Right atrium auricular region (tissue), 2 donors: ENCODE measurements at regions not wholly inside any gene's neighbourhood (a gene's known extent, or its start where the extent isn't known, plus 50 kb on each side); places are given as distances from the start of the nearest gene placed in this dataset.

Source experiments
- DNase-seq: peaks from one replicate; pipeline ENCODE4 v3.0.0-alpha.2; 2019; ENCODE audit warnings: low spot score
- H3K27ac ChIP-seq, 2 donors: fragments of 200-600 bp; sonication (generic); 1 replicate in 1 of 2; 2 replicates in 1 of 2; pipeline ENCODE4 v1.5.1; 2016 to 2019
- H3K27me3 ChIP-seq, 2 donors: fragments of 200-600 bp; sonication (generic); one replicate each; pipeline versions ENCODE4 v1.5.1 to v1.6.0; 2017 to 2019
- H3K36me3 ChIP-seq: fragments of 200-600 bp; sonication (generic); one replicate; pipeline ENCODE4 v1.5.1; 2016
- H3K4me1 ChIP-seq, 2 donors: fragments of 200-600 bp; sonication (generic); one replicate each; pipeline versions ENCODE4 v1.5.1 to v1.6.0; 2017 to 2019
- H3K4me3 ChIP-seq, 2 donors: fragments of 200-600 bp; sonication (generic); 1 replicate in 1 of 2; 2 replicates in 1 of 2; pipeline ENCODE4 v1.5.1; 2017 to 2019; ENCODE audit warnings: mild to moderate bottlenecking in 1 of 2, moderate library complexity in 1 of 2
- H3K9me3 ChIP-seq, 2 donors: fragments of 200-600 bp; sonication (generic); one replicate each; pipeline ENCODE4 v1.5.1; 2019
- TF ChIP-seq, protein P1 (sequence below), 2 donors: fragments of 200-600 bp; sonication (generic); IDR thresholded peaks; one replicate each; pipeline ENCODE4 v1.5.1; 2019; ENCODE audit warnings: antibody characterized with exemption in 2 of 2

DNA sequence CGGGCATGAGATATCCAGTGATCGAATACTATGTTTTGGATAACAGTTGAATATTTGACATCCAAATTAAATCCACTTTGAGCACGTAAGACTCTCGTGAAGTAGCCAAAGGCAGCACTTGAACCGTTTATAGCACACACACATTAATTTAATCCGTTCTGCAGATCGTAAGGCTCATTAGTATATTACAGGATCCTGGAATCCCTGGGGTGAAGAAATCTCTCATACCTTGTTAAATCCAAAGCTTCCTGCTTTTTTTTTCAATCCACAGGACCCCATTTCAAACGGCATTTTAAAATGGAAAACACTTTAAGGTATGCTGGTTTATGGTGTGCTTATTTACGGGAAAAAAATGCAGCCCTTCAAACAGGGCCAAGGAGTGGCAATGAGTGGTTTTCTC lies 158.4 kb upstream of the ADARB2 start:
- no peaks in the 10 kb centered on the region for H3K4me1 ChIP-seq
- H3K9me3 ChIP-seq = no peaks in the 10 kb centered on the region
- TF ChIP-seq, protein P1, sequence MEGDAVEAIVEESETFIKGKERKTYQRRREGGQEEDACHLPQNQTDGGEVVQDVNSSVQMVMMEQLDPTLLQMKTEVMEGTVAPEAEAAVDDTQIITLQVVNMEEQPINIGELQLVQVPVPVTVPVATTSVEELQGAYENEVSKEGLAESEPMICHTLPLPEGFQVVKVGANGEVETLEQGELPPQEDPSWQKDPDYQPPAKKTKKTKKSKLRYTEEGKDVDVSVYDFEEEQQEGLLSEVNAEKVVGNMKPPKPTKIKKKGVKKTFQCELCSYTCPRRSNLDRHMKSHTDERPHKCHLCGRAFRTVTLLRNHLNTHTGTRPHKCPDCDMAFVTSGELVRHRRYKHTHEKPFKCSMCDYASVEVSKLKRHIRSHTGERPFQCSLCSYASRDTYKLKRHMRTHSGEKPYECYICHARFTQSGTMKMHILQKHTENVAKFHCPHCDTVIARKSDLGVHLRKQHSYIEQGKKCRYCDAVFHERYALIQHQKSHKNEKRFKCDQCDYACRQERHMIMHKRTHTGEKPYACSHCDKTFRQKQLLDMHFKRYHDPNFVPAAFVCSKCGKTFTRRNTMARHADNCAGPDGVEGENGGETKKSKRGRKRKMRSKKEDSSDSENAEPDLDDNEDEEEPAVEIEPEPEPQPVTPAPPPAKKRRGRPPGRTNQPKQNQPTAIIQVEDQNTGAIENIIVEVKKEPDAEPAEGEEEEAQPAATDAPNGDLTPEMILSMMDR (IDR thresholded peaks at IDR 0.05) = no peak
- DNase-seq = no peak
- H3K27me3 ChIP-seq = no peaks in the 10 kb centered on the region
- H3K36me3 ChIP-seq = no peaks in the 10 kb centered on the region
- no peak overlapping the region for H3K27ac ChIP-seq
- no peak overlapping the region for H3K4me3 ChIP-seq

GRCh38 chr10:1894912-1895311 lies 157.6 kb upstream of the ADARB2 start:
- TF ChIP-seq, protein P1 (IDR thresholded peaks at IDR 0.05) = no peak
- Histone ChIP-seq H3K9me3 (no peaks in the 10 kb centered on the region), H3K27ac (no peak overlapping the region), H3K27me3 (no peaks in the 10 kb centered on the region), H3K4me3 (no peak overlapping the region), H3K36me3 (no peaks in the 10 kb centered on the region), H3K4me1 (no peaks in the 10 kb centered on the region)
- no peak for DNase-seq

GRCh38 chr10:1893941-1894340 lies 156.6 kb upstream of the ADARB2 start:
- Histone ChIP-seq H3K9me3 (no peaks in the 10 kb centered on the region), H3K27me3 (no peaks in the 10 kb centered on the region), H3K27ac (no peak overlapping the region), H3K4me1 (no peaks in the 10 kb centered on the region), H3K4me3 (no peak overlapping the region), H3K36me3 (no peaks in the 10 kb centered on the region)
- TF ChIP-seq, protein P1 (IDR thresholded peaks at IDR 0.05) = no peak
- DNase-seq = no peak

- no peaks in the 10 kb centered on the region for H3K27me3 ChIP-seq
- peaks cover 0 to 9% of the 10 kb centered on the region in 2 donors for H3K9me3 ChIP-seq
- H3K4me1 ChIP-seq = no peaks in the 10 kb centered on the region
- H3K4me3 ChIP-seq = no peak overlapping the region
- TF ChIP-seq, protein P1 (IDR thresholded peaks at IDR 0.05) = no peak
- DNase-seq = no peak
- no peaks in the 10 kb centered on the region for H3K36me3 ChIP-seq
- no peak overlapping the region for H3K27ac ChIP-seq
These were observed 148.7 kb upstream of the ADARB2 start for GRCh38 chr10:1886039-1886438.

GRCh38 chr10:1882728-1883127 lies 145.4 kb upstream of the ADARB2 start:
- Histone ChIP-seq H3K4me1 (no peaks in the 10 kb centered on the region), H3K4me3 (no peak overlapping the region)
- TF ChIP-seq, protein P1 (IDR thresholded peaks at IDR 0.05) = no peak

GRCh38 chr10:1882180-1882579 lies 144.9 kb upstream of the ADARB2 start:
- Histone ChIP-seq H3K27me3 (no peaks in the 10 kb centered on the region), H3K27ac (no peak overlapping the region), H3K36me3 (no peaks in the 10 kb centered on the region), H3K4me1 (no peaks in the 10 kb centered on the region), H3K9me3 (peaks cover 0 to 9% of the 10 kb centered on the region in 2 donors), H3K4me3 (no peak overlapping the region)
- TF ChIP-seq, protein P1 (IDR thresholded peaks at IDR 0.05) = no peak
- DNase-seq = no peak

More at GRCh38 chr10:1882728-1883127, 145.4 kb upstream of the ADARB2 start:
- DNase-seq = no peak
- H3K27ac ChIP-seq = no peak overlapping the region
- H3K9me3 ChIP-seq = peaks cover 0 to 9% of the 10 kb centered on the region in 2 donors
- no peaks in the 10 kb centered on the region for H3K36me3 ChIP-seq
- no peaks in the 10 kb centered on the region for H3K27me3 ChIP-seq
